Fibroblast of lung (primary cell): ENCODE measurements at regions not wholly inside any gene's neighbourhood (a gene's known extent, or its start where the extent isn't known, plus 50 kb on each side); places are given as distances from the start of the nearest gene placed in this dataset.

Experiments
- CTCF ChIP-seq, 2 donors: IDR thresholded peaks in 1 of 2; conservative IDR thresholded peaks in 1 of 2; 1 replicate in 1 of 2; 2 replicates in 1 of 2; pipeline ENCODE4 v1.5.1; 2011 to 2012; ENCODE audit warnings: low read length in 2 of 2, control low read depth in 1 of 2, inconsistent platforms in 1 of 2, low read depth in 1 of 2, mild to moderate bottlenecking in 1 of 2
- EZH2 ChIP-seq: IDR thresholded peaks from 2 replicates; pipeline ENCODE4 v1.5.1; 2012; ENCODE audit warnings: low read length, control low read depth, mild to moderate bottlenecking; ENCODE audit errors: missing control alignments

- TF ChIP-seq CTCF (conservative IDR thresholded peaks at IDR 0.05 in 1 of 2, IDR thresholded peaks at IDR 0.05 in 1 of 2; ENCODE audit: low read depth in 1 of 2, low read length in 2 of 2) = no peak
- no peak for TF ChIP-seq EZH2
Measured at GRCh38 chr5:155697236-155697635, 629.7 kb upstream of the SGCD start.
